IMR-90 (cell line): ENCODE measurements at regions not wholly inside any gene's neighbourhood (a gene's known extent, or its start where the extent isn't known, plus 50 kb on each side); places are given as distances from the start of the nearest gene placed in this dataset.

Source experiments
- BHLHE40 ChIP-seq: fragments of 150-350 bp; IDR thresholded peaks from 2 replicates; pipeline ENCODE4 v1.6.1; 2016; ENCODE audit warnings: mild to moderate bottlenecking, low read depth, low read length
- CEBPB ChIP-seq: IDR thresholded peaks from 2 replicates; pipeline ENCODE4 v1.6.1; 2012; ENCODE audit warnings: low read depth, low read length, improper control_type of control experiment
- CTCF ChIP-seq: conservative IDR thresholded peaks from 2 replicates; pipeline ENCODE4 v1.5.1; 2012; ENCODE audit warnings: mild to moderate bottlenecking, low read depth, low read length, improper control_type of control experiment
- FOS ChIP-seq: fragments of 150-350 bp; IDR thresholded peaks from 2 replicates; pipeline ENCODE4 v1.6.1; 2016; ENCODE audit warnings: low read depth, low read length
- POLR2A ChIP-seq: IDR thresholded peaks from 2 replicates; pipeline ENCODE4 v1.6.1; 2012; ENCODE audit warnings: mild to moderate bottlenecking, low read depth, low read length
- RFX5 ChIP-seq: IDR thresholded peaks from 2 replicates; pipeline ENCODE4 v1.8.0; 2012; ENCODE audit warnings: low read depth, mild to moderate bottlenecking, low read length, moderate library complexity
- SMC3 ChIP-seq: fragments of 150-350 bp; IDR thresholded peaks from 2 replicates; pipeline ENCODE4 v1.6.1; 2016; ENCODE audit warnings: low read depth, mild to moderate bottlenecking, antibody characterized with exemption, low read length, moderate library complexity

GRCh38 chr5:52710310-52710971 lies 77.3 kb upstream of the ITGA1 start:
- TF ChIP-seq POLR2A (no peak), BHLHE40 (no peak), SMC3 (no peak), CTCF (no peak), FOS (no peak), RFX5 (no peak), CEBPB (no peak)
